ENCODE measurements at regions not wholly inside any gene's neighbourhood (a gene's known extent, or its start where the extent isn't known, plus 50 kb on each side); places are given as distances from the start of the nearest gene placed in this dataset.

GRCh38 chr13:106297283-106297682 lies 238.2 kb downstream of the EFNB2 start:
- no peak for DNase-seq (ENCODE audit: low spot score)

GRCh38 chr13:106296723-106297122 lies 238.7 kb downstream of the EFNB2 start:
- no peak for DNase-seq (ENCODE audit: low spot score)

DNA sequence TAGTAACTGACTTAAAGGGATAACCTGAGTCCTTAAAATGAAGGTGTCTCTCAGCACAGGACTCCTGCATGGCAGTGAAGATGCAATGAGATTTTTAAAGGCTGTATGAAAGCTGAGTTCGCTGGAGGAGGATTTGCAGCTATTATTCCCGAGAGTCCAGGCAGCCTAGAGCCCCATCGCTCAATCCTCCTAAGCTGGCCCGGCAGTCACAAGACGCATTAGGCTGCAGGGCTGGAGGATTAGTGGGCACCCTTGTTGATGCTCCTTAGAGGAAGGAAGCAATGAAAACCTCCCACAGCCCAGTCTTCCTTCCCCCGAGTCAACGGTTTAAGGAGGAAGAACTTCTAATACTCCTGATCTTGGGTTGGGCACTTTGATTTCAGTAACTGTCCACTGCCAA lies 239.5 kb downstream of the EFNB2 start:
- DNase-seq (ENCODE audit: low spot score), result no peak

- no peak for DNase-seq (ENCODE audit: low spot score)
Observed at GRCh38 chr13:106291006-106291405, 244.5 kb downstream of the EFNB2 start.

- no peak for DNase-seq (ENCODE audit: low spot score)
Observed at GRCh38 chr13:106287351-106287750, 248.1 kb downstream of the EFNB2 start.

GRCh38 chr13:106286811-106287210 lies 248.7 kb downstream of the EFNB2 start:
- no peak for DNase-seq (ENCODE audit: low spot score)

DNA sequence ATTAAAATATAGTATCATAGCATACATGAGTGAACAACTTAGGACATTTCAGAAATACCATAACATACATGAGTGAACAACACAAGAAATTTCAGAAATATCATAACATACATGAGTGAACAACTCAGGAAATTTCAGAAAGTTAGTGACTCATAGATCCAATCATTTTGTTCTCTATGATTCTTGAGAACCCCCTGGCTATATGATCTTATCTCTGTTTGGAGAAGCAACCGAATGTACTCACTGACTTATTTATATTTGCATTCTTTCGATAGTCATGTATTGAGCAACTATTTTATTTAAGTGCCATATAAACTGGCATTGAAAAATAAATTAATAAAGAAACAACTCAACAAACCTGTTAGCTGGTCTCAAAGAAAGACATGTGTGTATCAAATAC lies 251.1 kb downstream of the EFNB2 start:
- no peak for DNase-seq (ENCODE audit: low spot score)

DNA sequence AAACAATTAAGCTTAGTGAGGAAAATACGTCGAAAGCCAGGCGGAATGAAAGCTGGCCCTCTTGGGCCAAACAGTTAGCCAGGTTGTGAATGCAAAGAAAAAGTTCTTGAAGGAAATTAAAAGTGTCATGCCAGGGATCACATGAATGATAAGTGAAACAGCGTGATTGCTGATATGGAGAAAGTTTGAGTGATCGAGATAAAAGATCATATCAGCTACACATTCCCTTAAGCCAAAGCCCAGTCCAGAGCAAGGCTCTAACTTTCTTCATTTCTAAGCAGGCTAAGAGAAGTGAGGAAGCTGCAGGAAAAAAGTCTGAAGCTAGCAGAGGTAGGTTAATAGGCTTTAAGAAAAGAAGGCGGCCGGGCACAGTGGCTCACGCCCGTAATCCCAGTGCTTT lies 254.0 kb downstream of the EFNB2 start:
- DNase-seq (ENCODE audit: low spot score), result no peak

- DNase-seq (ENCODE audit: low spot score), result peak; percentile 15
Observed at GRCh38 chr13:106277484-106278154, 257.8 kb downstream of the EFNB2 start.

DNA sequence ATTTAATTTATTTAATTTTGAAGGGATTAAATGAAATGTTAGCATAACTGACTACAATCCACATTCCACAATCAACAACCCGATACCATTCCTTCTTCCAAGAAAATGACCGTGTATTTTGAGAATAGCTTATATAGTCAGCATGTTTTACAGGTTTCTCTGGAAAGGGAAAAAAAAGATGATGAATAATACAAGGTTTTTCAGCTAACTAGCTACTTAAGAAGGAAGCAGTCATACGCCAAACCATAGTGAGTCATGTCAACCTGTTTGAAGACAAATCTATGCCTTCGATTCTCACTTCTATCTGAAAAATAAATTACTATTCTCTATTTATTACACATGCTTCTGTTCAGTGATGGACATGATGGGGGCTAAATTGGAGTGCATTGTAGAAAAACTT lies 258.6 kb downstream of the EFNB2 start:
- DNase-seq (ENCODE audit: low spot score), result no peak

DNA sequence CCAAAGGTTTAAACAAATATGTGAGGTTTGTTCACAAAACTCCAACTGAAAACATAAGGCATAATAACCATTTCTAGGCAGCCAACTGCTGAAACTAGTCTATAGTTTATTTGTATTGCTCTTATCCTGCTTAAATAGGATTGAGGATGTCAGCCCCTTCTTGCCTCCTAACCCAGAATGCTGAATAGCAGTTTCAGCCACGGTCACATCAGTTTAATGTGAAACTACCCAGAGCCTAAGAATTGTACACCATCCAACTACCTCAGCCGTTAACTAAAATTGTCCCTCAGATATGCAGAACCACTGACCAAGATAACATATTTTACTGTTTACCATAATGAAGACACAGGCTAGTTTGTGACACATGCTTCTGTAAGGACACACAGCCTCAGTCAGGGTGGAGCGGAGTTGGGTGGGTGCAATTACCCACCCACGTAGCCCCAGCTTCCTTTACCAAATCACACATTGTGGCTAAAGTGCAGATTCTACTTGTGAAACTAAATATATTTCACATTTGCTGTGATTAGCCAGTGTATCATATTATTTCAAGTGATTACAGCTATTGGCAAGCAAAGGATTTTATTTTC lies 259.9 kb downstream of the EFNB2 start:
- no peak for DNase-seq (ENCODE audit: low spot score)

DNA sequence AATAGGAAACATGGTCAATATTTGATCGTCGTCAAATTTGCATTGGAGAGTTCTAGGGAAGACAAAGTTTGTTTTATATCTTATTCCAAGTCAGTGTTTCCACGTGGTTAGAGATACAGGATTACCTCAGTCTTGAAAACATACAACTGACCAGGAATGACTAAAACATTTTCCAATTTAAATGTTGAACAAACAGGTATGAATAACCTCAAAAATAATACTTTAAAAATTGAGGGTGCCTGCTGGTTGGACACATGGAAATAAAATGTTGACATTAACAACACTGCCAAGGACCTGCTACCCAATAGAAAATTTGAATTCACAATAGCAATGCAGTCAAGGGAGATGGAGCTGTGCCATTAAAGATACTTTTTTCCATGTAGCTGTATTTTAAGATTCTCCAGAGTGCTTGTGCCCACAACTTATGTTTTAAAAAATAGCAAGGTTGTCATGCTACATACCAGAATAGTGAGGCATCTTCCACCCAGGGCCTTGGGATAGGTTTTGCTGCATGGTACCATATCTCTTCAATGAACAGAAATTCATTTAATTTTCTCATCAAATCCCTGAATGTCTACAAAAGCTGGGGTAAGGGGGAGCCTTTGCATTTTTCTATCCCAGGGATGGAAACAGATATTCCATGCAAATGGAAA lies 260.8 kb downstream of the EFNB2 start:
- DNase-seq (ENCODE audit: low spot score), result no peak

DNA sequence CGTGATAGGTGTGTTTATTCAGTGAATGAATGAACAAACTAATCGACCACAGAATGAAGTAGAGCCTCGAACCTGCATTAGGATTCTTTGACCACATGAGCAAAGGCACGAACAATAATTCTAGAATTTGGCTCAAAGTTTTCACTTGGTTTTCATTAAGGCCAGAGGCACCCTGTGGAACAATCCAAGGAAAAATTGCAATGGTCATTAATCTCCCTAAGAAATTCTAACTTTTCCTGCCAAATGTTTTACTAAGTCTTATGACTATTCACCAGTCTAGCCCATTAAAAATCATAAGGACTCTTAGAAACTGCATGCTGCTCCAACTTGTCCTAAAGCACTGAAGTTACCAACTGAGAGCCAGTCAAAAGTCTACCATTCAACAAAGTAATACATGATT lies 271.7 kb downstream of the EFNB2 start:
- no peak for DNase-seq (ENCODE audit: low spot score)

DNA sequence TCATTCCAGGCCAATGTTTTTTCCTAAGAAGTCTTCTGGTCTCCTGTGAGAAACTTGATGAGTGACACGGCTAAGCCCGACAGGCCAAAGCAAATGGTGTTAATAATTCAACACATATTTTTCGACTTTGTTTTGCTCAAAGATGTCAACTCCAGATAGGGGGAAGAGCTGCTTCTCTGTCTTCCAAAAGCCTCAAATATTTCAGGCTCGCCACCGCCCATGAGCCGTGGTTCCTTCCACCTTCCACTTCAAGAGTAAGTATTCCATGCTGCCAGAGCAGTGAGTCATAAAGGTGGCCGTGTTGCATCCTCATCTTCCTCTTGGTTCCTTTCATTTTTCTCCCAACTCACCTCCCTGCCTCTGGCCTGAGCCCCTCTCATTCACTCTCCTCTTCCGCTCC lies 272.6 kb downstream of the EFNB2 start:
- no peak for DNase-seq (ENCODE audit: low spot score)

- DNase-seq (ENCODE audit: low spot score), result no peak
Observed at GRCh38 chr13:106261450-106261849, 274.0 kb downstream of the EFNB2 start.

GRCh38 chr13:106260352-106260751 lies 275.1 kb downstream of the EFNB2 start:
- no peak for DNase-seq (ENCODE audit: low spot score)

GRCh38 chr13:106259928-106260327 lies 275.5 kb downstream of the EFNB2 start:
- no peak for DNase-seq (ENCODE audit: low spot score)

- no peak for DNase-seq (ENCODE audit: low spot score)
Observed at GRCh38 chr13:106246666-106247188, 288.7 kb downstream of the EFNB2 start.

GRCh38 chr13:106246242-106246641 lies 289.2 kb downstream of the EFNB2 start:
- DNase-seq (ENCODE audit: low spot score), result no peak

DNA sequence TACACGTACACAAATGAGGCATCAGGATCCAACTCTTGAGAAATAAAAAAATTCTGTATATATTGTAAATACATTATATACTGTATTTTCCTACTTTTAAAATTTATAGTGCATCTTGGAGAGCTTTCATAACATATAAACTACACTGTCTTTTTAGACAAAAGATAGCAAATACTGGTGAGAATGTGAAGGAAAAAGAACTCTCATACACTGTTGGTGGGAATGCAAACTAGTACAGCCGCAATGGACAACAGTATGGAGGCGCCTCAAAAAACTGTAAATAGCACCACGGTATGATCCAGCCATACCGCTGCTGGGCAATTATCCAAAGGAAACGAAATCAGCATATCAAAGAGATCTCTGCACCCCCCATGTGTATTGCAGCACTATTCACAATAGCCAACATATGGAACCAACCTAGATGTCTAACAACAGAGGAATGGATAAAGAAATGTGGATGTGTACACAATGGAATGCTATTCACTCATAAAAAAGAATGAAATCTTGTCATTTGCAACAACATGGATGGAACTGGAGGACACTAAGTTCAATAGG lies 292.4 kb downstream of the EFNB2 start:
- no peak for DNase-seq (ENCODE audit: low spot score)

- no peak for DNase-seq (ENCODE audit: low spot score)
Observed at GRCh38 chr13:106241974-106242953, 293.2 kb downstream of the EFNB2 start.

- no peak for DNase-seq (ENCODE audit: low spot score)
Observed at GRCh38 chr13:106238690-106239089, 296.8 kb downstream of the EFNB2 start.
